A673 (cell line): ENCODE measurements at regions not wholly inside any gene's neighbourhood (a gene's known extent, or its start where the extent isn't known, plus 50 kb on each side); places are given as distances from the start of the nearest gene placed in this dataset.
"Not testable (repeated sequence)": the region's sequence is repeated elsewhere in the genome, so short reads cannot be mapped to it uniquely, and the experiment has no call there.

Experiments
- BruUV-seq: library from RNA; stranded (reverse); fragments of 400-500 nt; replicated peaks from 2 replicates; lab custom pipeline; 2021; lab: Mats Ljungman, UMichigan
- CTCF ChIA-PET: fragments of 300-600 bp; sonication (Branson Sonifier 250); formaldehyde crosslinking; loops from one replicate; lab custom pipeline; 2022; ENCODE audit warnings: antibody characterized with exemption; lab: Charles Lee
- POLR2A ChIA-PET: fragments of 300-600 bp; sonication (Branson Sonifier 250); formaldehyde crosslinking; loops from one replicate; lab custom pipeline; 2022; ENCODE audit warnings: antibody characterized with exemption; ENCODE audit not compliant: low non-redundant PET; lab: Charles Lee
- DNase-seq: peaks from one replicate; pipeline ENCODE4 v3.0.0-alpha.2; 2015; ENCODE audit warnings: low spot score
- H3K27ac ChIP-seq: fragments of 200-600 bp; sonication (generic); 2 replicates; pipeline ENCODE4 v1.5.1; 2016; ENCODE audit warnings: mixed run types, low read depth, mild to moderate bottlenecking, mixed read lengths, antibody characterized with exemption, low read length; ENCODE audit not compliant: poor library complexity, severe bottlenecking
- H3K27me3 ChIP-seq: fragments of 200-600 bp; sonication (generic); replicated peaks from 2 replicates; pipeline ENCODE4 v1.6.1; 2017; ENCODE audit warnings: mixed run types, low read depth, mild to moderate bottlenecking, mixed read lengths, antibody characterized with exemption, low read length; ENCODE audit not compliant: insufficient read depth, poor library complexity
- H3K36me3 ChIP-seq: fragments of 200-600 bp; sonication (generic); 2 replicates; pipeline ENCODE4 v1.6.1; 2016; ENCODE audit warnings: mixed run types, mild to moderate bottlenecking, mixed read lengths, antibody characterized with exemption, low read length; ENCODE audit not compliant: insufficient read depth, poor library complexity, severe bottlenecking
- H3K4me1 ChIP-seq: fragments of 200-600 bp; sonication (generic); 2 replicates; pipeline ENCODE4 v1.6.1; 2017; ENCODE audit warnings: mixed run types, mild to moderate bottlenecking, mixed read lengths, antibody characterized with exemption, low read length; ENCODE audit not compliant: insufficient read depth, poor library complexity, severe bottlenecking
- H3K4me3 ChIP-seq: fragments of 200-600 bp; sonication (generic); 2 replicates; pipeline ENCODE4 v1.5.1; 2016; ENCODE audit warnings: low read depth, mixed run types, mild to moderate bottlenecking, mixed read lengths, low read length; ENCODE audit not compliant: poor library complexity, severe bottlenecking
- H3K9me3 ChIP-seq: fragments of 200-600 bp; sonication (generic); 2 replicates; pipeline ENCODE4 v1.6.1; 2016; ENCODE audit warnings: mixed run types, low read depth, mild to moderate bottlenecking, mixed read lengths, antibody characterized with exemption, low read length; ENCODE audit not compliant: poor library complexity, severe bottlenecking
- EZH2 ChIP-seq: fragments of 200-600 bp; sonication (generic); IDR thresholded peaks from 2 replicates; pipeline ENCODE4 v1.6.1; 2017; ENCODE audit warnings: borderline replicate concordance, low read depth, mild to moderate bottlenecking, mixed read lengths, antibody characterized with exemption, low read length; ENCODE audit not compliant: poor library complexity, severe bottlenecking
- intact Hi-C: fragments of 100-400 bp; cut with micrococcal nuclease; formaldehyde crosslinking; loops from one replicate; pipeline ENCODE4 v1.10.0; 2022; ENCODE audit not compliant: unreplicated experiment
- TF ChIP-seq, protein P1 (sequence below): fragments of 300-800, 200-600 bp; sonication (generic); conservative IDR thresholded peaks from 2 replicates; pipeline ENCODE4 v1.5.1; 2017; ENCODE audit warnings: low read depth, mild to moderate bottlenecking, antibody characterized with exemption, low read length, moderate library complexity, mixed read lengths

DNA sequence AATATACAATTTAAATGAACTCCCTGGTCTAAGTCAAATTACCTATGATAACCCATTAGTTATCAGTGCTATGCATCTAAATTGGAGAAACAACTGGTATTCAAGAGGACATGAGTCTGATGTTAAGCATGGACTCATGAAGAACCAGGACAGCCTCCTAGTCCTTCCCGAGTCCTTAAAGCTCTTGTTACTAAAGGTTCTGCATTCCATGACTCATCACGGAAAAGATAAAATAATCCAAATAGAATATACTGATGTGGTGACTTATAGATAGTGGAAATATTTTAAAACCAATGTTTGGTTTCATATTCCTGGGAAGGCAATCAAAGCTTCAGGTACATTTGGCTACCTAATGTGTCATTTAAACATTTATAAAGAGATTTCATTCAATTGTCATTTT lies 117.2 kb upstream of the PMCH start:
- H3K4me1 ChIP-seq: no peaks in the 10 kb centered on the region
- H3K9me3 ChIP-seq: no peaks in the 10 kb centered on the region
- intact Hi-C loops: no loop called here
- H3K4me3 ChIP-seq: no peak overlapping the region
- no peak overlapping the region for H3K27ac ChIP-seq
- BruUV-seq: no TSS peak
- no peak for TF ChIP-seq EZH2
- TF ChIP-seq, protein P1, sequence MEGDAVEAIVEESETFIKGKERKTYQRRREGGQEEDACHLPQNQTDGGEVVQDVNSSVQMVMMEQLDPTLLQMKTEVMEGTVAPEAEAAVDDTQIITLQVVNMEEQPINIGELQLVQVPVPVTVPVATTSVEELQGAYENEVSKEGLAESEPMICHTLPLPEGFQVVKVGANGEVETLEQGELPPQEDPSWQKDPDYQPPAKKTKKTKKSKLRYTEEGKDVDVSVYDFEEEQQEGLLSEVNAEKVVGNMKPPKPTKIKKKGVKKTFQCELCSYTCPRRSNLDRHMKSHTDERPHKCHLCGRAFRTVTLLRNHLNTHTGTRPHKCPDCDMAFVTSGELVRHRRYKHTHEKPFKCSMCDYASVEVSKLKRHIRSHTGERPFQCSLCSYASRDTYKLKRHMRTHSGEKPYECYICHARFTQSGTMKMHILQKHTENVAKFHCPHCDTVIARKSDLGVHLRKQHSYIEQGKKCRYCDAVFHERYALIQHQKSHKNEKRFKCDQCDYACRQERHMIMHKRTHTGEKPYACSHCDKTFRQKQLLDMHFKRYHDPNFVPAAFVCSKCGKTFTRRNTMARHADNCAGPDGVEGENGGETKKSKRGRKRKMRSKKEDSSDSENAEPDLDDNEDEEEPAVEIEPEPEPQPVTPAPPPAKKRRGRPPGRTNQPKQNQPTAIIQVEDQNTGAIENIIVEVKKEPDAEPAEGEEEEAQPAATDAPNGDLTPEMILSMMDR: no peak
- no peak for DNase-seq
- ChIA-PET POLR2A (no interaction called here), CTCF (no interaction called here)
- H3K36me3 ChIP-seq: no peaks in the 10 kb centered on the region
- peaks cover 32% of the 10 kb centered on the region for H3K27me3 ChIP-seq

DNA sequence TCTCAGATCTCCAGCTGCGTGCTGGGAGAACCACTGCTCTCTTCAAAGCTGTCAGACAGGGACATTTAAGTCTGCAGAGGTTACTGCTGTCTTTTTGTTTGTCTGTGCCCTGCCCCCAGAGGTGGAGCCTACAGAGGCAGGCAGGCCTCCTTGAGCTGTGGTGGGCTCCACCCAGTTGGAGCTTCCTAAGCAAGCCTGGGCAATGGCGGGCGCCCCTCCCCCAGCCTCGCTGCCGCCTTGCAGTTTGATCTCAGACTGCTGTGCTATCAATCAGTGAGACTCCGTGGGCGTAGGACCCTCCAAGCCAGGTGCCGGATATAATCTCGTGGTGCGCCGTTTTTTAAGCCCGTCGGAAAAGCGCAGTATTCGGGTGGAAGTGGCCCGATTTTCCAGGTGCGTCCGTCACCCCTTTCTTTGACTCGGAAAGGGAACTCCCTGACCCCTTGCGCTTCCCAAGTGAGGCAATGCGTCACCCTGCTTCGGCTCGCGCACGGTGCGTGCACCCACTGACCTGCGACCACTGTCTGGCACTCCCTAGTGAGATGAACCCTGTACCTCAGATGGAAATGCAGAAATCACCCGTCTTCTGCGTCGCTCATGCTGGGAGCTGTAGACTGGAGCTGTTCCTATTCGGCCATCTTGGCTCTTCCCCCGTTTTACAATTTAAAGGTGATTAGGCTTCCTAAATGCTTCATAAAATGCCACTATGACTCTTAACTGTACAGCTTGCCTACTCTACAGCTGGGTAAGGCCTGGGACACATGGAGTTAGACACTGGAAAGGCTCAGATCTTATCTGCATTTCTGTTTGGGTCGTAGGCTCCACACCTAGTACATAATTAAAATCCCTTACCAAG lies 115.7 kb upstream of the PMCH start:
- intact Hi-C loops, CTCF ChIA-PET, POLR2A ChIA-PET, H3K27ac ChIP-seq, H3K36me3 ChIP-seq, DNase-seq, H3K4me1 ChIP-seq, H3K4me3 ChIP-seq, H3K9me3 ChIP-seq, BruUV-seq: not testable (repeated sequence)
- peaks cover 19% of the 10 kb centered on the region for H3K27me3 ChIP-seq

DNA sequence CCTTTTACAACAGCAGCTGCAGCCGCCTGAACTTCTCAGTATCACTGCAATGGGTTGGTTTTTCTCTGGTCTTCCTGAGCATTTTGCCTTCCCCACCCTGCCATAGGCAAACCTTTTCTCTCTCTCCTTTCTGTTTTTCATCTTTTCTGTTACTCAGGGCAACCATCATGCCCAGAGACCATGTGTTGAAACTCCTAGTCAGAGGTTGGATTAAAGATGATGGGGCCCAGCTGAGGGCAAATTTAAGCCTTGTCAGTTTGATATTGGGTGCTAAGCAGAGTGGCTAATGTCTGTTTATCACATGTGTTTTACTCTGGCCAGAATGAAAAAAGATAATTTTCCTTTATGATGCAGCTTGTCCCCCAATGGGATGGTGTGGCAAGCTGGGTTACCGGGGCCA lies 107.9 kb upstream of the PMCH start:
- Histone ChIP-seq H3K4me3 (no peak overlapping the region), H3K27ac (no peak overlapping the region), H3K4me1 (no peaks in the 10 kb centered on the region), H3K36me3 (no peaks in the 10 kb centered on the region), H3K27me3 (no peaks in the 10 kb centered on the region), H3K9me3 (no peaks in the 10 kb centered on the region)
- BruUV-seq: no TSS peak
- intact Hi-C loops: no loop called here
- ChIA-PET CTCF (no interaction called here), POLR2A (no interaction called here)
- no peak for DNase-seq
- TF ChIP-seq, protein P1: no peak
- no peak for TF ChIP-seq EZH2

DNA sequence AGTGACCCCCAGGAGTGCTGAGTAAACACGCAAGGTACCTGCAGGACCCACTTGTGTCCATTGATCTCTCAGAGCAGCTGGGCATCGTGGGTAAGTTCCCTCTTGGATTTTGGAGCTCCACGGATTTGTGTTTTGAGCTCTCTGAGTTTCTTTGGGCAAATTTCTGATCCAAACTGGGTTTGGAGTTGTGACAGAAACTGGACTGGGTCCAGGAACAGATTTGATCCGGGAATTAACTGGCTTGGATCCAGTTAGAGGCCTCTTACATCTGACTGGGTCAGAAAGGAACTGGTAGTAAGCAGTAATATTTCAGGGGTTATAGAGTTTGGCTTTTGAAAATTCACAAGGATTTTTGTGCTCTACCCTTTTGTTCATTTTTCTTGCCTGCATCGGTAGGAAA lies 107.0 kb upstream of the PMCH start:
- H3K27me3 ChIP-seq, DNase-seq, CTCF ChIA-PET, H3K36me3 ChIP-seq, H3K4me1 ChIP-seq, POLR2A ChIA-PET, H3K9me3 ChIP-seq, H3K27ac ChIP-seq, BruUV-seq, H3K4me3 ChIP-seq, intact Hi-C loops: not testable (repeated sequence)
